CD4-positive, alpha-beta T cell treated with Interleukin-4 for 4 hours (primary cell): ENCODE measurements at regions not wholly inside any gene's neighbourhood (a gene's known extent, or its start where the extent isn't known, plus 50 kb on each side); places are given as distances from the start of the nearest gene placed in this dataset.

Experiments
- DNase-seq: peaks from one replicate; pipeline ENCODE4 v3.0.0-alpha.2; 2020

- peak; percentile 47 for DNase-seq
Measured at GRCh38 chr5:68432682-68433081, 217.1 kb downstream of the PIK3R1 start.

GRCh38 chr5:68433526-68433922 is 218.0 kb downstream of the PIK3R1 start:
- DNase-seq: no peak

DNA sequence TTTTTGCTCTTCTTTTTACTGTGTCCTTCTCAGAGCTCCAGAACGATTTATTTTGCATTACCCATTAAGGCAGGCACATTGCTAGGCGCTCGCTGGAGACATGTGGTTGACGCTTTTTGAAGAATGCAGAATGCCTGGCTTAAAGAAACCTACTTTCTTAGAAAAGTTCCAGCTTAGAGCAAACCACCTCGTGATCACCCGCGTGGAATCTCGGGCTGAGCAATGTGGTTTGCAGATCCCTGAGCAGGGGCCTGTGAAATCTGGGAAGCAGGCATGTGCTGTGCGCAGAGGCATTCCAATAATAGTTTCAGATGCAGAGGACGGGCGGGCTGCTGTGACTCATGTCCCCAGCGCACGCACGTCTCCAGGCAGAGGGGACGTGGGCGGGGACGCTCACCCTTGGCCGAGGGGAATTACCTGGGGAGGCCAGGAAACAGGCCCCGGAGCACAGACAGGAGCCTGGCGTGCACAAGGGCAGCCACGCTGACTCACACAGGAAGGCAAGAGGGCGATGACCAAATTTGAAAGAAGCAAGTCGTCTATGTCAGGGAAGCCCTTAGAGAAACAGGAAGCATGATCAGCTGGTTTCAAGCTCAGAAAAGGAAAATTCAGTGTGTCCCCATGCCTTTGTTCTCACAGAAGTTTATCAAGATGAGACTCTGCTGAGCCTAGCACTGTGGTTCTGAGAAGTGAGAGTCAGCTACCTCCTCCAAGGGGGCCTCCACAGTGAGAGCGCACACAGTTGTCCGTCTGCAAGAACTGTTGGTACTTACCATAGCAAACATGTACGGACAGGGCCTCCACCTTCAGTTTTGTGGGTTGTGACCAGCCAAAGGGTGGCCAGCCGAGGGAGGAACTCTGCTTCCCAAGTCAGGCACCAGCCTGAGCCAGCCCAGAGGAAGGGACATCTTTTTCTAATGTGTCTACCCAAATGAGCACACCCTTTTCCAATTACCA is 218.6 kb downstream of the PIK3R1 start:
- peak; percentile 96 for DNase-seq

DNA sequence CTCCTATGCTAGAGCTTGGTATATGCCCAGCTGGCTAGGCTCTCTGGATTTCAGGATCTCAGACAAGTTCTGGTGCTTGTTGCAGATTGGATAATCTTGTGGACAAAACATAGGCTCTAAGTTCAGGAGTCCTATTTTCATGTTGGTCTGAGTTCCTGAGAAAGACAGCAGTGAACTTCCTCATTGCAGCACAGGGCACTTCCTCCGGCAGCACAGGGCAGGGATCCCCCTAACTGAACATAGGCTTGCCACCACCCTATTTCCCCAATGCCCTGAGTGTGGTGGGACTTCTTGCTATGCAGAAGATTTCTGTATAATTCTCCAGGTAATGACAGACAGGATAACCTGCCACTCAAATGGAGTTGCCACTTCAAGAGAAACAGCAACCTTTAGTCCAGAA is 220.1 kb downstream of the PIK3R1 start:
- DNase-seq: no peak

DNA sequence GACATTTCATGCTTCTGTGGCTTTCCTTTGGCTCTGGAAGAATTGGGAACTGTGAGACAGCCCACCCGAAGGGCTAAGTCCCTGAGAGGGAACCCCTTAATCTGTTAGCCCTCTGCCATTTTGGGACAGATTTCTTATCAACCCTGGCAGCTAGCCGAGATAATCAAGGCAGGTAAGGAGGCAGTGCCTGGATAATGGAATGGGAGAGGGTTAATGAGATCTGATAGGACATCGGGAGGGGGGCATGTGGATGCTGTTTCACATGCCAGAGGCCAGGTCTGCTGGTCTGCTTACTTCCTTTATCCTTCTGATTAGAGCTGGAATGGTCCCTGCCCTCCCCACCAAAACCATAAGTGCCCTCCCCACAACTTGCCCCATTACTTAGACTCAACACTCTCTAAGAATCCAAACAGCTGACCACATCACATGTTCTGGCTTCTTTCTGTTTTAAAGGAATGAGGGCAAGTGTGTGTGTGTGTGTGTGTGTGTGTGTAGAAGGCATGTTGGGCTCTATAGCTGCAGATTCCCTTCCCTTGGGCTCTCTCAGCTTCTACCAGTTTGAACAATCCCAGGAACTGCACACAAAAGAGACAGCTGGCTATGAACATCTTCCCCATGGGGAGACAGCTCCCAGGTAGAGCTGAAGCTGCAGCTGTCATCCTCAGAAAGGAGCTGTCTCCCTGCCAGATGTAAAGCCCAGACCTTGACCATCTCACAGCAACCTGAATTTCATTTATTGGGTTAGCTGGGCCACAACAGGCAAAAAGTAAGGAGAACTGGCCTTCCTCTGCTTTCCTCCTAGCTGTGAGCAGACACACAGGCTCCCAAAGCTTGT is 221.3 kb downstream of the PIK3R1 start:
- DNase-seq: no peak

DNA sequence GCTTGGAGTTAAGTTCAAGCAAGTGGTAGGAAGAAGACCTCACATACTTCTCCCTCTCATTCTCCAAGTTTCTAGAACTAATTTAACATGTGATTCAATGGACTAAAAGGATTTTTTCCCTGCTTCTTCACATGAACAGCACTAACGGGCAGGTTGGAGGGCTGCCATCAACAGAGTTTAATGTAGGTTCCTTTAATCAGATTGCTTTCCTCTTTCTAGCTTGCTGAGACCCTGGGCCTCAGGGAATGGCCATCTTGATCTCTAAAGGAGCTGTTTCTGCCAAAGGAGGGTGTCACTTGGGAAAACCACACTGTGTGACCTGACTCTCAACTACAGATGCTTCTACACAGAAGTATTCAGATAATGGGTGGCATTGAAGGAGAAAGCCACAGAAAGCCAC is 223.3 kb downstream of the PIK3R1 start:
- no peak for DNase-seq

DNA sequence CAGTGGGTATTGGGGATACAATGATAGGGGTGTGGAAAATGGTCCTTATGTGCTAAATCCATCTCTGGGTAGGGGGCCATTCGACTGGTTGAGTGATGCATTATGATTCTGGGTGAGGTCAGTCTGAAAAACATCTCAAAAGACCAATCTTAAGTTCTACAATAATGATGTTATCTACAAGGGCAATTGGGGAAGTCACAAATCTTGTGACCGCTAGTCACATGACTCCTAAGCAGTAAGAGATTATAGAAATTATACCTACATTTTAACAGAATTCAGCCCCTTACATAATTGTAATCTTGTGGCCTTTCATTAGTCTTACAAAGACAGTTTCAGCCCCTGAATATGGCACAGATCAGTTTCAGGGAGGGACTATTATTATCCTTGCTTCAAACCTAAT is 224.7 kb downstream of the PIK3R1 start:
- DNase-seq: no peak

- no peak for DNase-seq
Measured at GRCh38 chr5:68440651-68441050, 225.1 kb downstream of the PIK3R1 start.

- DNase-seq: peak; percentile 40
Measured at GRCh38 chr5:68441309-68442073, 225.9 kb downstream of the PIK3R1 start.

GRCh38 chr5:68443091-68443490 is 227.5 kb downstream of the PIK3R1 start:
- DNase-seq: no peak

DNA sequence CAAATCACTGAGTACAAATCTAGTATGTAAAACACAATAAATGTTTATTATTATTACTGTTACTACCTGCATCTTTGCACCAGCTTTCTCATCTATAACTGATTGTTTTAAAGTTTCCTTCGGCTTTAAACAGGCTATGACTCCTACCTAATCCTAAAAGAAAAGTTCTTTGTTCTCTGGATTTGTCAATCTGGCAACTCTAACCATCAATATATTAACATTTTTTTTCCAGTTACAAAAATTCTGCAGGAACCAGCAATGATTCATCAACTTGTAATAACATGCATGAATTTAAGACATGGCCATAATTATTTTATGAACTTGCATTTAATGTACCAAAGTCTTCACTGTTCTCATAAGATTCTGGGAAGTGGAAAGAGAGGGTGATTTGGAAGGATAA is 228.5 kb downstream of the PIK3R1 start:
- no peak for DNase-seq

- no peak for DNase-seq
Measured at GRCh38 chr5:68444833-68445232, 229.3 kb downstream of the PIK3R1 start.

DNA sequence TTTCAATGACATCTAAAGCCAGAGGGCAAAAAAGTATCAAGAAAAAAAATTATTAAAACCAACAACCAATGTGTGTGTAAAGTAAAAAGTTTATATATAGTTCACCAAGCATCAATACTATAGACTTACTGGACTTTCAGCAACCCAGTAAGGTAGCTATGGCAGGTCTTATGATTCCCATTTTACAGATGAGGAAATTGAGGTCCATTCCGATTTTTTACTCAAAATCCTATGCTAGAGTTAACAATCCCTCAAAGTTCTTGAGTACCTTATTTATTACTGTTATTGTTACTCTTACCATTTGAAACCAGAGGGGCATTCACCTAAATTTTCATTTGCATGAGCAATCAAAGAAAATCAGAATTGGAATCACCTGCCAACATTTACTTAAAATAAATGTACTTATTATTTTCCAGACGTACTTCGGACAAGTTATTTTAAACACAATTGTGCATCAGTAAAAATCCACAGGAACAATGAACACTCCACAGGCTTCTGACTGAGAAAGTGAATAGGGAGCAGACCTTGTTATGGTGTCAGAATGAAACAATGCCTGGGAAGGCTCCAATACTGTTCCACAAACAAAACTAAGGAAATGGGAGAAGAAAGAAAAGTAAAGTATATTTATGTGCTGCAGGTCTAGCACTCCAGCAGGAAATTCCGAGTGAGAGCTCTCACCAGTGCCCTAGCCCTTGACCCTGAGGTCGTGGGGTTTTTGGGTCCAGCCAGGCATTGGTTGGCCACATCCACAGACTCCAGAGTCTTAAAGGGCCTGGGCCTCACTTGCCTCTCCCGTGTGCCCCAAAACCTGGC is 229.9 kb downstream of the PIK3R1 start:
- DNase-seq: no peak

GRCh38 chr5:68446070-68446357 is 230.5 kb downstream of the PIK3R1 start:
- no peak for DNase-seq

- no peak for DNase-seq
Measured at GRCh38 chr5:68446487-68446894, 230.9 kb downstream of the PIK3R1 start.

GRCh38 chr5:68447136-68447929 is 231.8 kb downstream of the PIK3R1 start:
- no peak for DNase-seq

DNA sequence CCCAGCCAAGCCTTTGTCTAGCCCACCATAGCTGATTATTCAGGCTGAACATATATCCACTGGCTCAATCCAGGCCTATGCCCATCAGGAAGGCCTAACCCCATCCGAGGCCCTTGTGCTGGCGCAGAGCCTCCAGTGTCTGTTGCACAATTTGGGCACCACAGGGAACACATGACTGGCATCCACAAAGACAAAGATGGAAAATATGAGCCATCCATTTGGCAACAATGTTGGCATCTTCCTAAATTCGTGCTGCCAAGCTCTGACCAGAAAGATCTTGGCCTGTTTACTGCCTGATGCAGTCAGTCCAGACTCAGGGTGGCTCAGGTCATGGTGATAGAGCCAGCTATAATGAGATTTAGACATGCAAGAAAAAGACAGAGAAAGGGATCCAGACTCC is 233.8 kb downstream of the PIK3R1 start:
- DNase-seq: no peak

- DNase-seq: no peak
Measured at GRCh38 chr5:68450245-68450852, 234.8 kb downstream of the PIK3R1 start.

DNA sequence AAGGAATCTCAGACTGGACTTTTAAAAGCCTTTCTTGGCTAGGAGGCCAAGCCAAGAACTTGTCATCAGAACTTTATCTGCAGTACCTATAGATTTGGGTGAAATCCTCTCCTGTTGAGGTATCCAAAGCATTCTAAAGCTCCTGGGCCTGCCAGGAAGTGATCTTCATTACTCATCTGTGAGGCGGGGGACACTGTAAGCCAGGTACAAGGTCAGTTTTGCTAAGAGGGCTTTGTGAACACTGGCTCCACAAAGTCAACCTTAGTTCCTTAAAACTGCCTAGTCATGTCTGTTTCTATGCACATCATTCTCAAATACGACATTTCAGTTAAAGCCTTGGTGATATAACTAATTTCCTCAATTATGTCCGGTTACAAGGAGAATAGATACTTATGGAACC is 236.7 kb downstream of the PIK3R1 start:
- no peak for DNase-seq

DNA sequence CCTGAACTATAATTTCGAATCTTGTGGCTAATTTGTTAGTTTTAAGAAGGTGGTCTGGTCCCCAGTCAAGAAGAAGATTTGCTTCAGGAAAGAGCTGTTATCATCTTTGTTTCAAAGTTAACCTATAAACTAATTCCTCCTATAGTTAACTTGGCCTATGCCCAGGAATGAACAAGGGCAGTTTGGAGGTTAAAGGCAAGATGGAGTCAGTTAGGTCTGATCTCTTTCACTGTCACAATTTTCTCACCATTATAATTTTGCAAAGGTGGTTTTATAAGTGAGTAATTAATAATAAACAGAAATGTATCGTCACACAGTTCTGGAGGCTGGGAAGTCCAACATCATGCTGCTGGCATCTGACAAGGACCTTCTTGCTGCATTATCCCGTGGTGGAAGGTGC is 238.6 kb downstream of the PIK3R1 start:
- no peak for DNase-seq

GRCh38 chr5:68454766-68455165 is 239.2 kb downstream of the PIK3R1 start:
- DNase-seq: no peak
